ENCODE measurements at regions not wholly inside any gene's neighbourhood (a gene's known extent, or its start where the extent isn't known, plus 50 kb on each side); places are given as distances from the start of the nearest gene placed in this dataset.
A peak's percentile ranks its signal among the peaks of the same experiment; 100 is the strongest.
"Not testable (repeated sequence)": the region's sequence is repeated elsewhere in the genome, so short reads cannot be mapped to it uniquely, and the experiment has no call there.

DNA sequence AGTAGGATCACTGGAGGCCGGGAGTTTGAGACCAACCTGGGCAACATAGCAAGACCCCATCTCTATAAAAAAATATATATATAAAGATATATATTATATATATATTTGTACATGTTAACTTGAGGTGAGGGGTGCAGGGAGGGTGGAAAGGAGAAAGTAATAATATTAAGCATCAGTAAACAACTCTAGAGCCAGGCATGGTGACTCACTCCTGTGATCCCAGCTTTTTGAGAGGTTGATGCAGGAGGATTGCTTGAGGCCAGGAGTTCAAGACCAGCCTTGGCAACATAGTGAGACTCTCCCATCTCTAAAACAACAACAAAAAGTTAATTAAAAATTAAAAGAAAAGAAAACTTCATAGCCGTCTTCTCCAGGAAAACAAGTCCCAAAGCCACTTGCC lies 61.7 kb upstream of the SMURF2 start:
- no peak for DNase-seq (ENCODE audit: low spot score in 2 of 2)
- H3K9me3 Mint-ChIP-seq = no peaks in the 10 kb centered on the region
- H3K27me3 Mint-ChIP-seq = no peaks in the 10 kb centered on the region
- no peak overlapping the region for H3K27ac Mint-ChIP-seq (ENCODE audit: low read depth)
- ATAC-seq (replicated peaks; ENCODE audit: extremely low read depth, poor library complexity, severe bottlenecking) = no peak
- no peak overlapping the region for H3K4me3 Mint-ChIP-seq
- no peaks in the 10 kb centered on the region for H3K4me1 Mint-ChIP-seq
- no peaks in the 10 kb centered on the region for H3K36me3 Mint-ChIP-seq (ENCODE audit: insufficient read depth)

DNA sequence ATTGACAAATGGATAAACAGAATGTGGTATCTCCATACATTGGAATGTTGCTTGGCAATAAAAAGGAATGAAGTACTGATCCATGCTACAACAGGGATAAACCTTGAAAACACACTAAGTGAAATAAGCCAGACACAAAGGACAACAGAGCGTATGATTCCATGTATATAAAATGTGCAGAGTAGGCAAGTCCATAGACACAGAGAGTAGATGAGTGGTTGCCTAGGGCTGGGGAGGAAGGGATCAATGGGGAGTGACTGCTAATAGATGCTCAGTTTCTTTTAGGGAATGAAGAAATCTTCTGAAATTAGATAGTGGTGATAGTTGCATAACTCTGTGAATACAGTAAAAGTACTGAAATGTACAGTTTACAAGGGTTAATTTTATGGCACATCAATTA lies 59.4 kb upstream of the SMURF2 start:
- H3K9me3 Mint-ChIP-seq; DNase-seq (ENCODE audit: low spot score in 2 of 2); ATAC-seq (replicated peaks; ENCODE audit: extremely low read depth, poor library complexity, severe bottlenecking); H3K4me3 Mint-ChIP-seq; H3K36me3 Mint-ChIP-seq (ENCODE audit: insufficient read depth); H3K27ac Mint-ChIP-seq (ENCODE audit: low read depth); H3K27me3 Mint-ChIP-seq; H3K4me1 Mint-ChIP-seq: not testable (repeated sequence)

DNA sequence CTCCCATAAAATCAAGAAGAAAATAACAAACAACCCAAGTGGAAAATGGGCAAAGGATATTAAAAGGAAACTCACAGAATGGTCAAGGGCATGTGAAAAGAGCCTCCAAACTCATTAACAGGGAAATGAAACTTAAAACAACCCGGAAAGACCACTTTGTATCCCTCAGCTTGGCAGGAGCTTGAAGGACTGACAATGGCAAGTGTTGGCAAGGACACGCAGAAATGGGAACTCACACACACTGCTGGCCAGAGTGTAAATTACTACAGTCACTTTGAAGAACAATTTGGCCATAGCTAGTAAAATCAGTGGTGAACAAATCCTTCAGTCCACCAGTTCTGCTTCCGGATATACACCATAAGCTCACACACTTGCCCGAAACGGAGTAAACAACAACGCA lies 58.1 kb upstream of the SMURF2 start:
- not testable (repeated sequence) for H3K27ac Mint-ChIP-seq (ENCODE audit: low read depth); ATAC-seq (replicated peaks; ENCODE audit: extremely low read depth, poor library complexity, severe bottlenecking); H3K9me3 Mint-ChIP-seq; H3K27me3 Mint-ChIP-seq; H3K4me1 Mint-ChIP-seq; DNase-seq (ENCODE audit: low spot score in 2 of 2); H3K4me3 Mint-ChIP-seq; H3K36me3 Mint-ChIP-seq (ENCODE audit: insufficient read depth)

DNA sequence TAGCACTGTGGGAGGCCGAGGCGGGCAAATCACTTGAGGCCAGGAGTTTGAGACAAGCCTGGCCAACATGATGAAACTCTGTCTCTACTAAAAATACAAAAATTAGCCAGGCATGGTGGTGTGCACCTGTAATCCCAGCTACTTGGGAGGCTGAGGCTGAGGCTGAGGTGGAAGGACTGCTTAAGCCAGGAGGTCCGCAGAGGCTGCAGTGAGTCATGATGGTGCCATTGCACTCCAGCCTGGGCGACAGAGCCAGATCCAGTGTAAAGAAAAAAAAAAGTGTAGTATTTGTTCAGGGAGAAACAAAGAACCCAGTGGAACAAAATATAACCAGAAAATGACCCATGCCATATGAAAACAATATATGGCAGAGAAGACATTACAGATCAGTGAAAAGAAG lies 57.4 kb upstream of the SMURF2 start:
- not testable (repeated sequence) for H3K4me3 Mint-ChIP-seq; ATAC-seq (replicated peaks; ENCODE audit: extremely low read depth, poor library complexity, severe bottlenecking); H3K9me3 Mint-ChIP-seq; H3K27me3 Mint-ChIP-seq; H3K36me3 Mint-ChIP-seq (ENCODE audit: insufficient read depth); H3K4me1 Mint-ChIP-seq; DNase-seq (ENCODE audit: low spot score in 2 of 2)
- peak overlapping the region; percentile 49 for H3K27ac Mint-ChIP-seq (ENCODE audit: low read depth)

GRCh38 chr17:64718816-64719215 lies 56.7 kb upstream of the SMURF2 start:
- not testable (repeated sequence) for ATAC-seq (replicated peaks; ENCODE audit: extremely low read depth, poor library complexity, severe bottlenecking); H3K27me3 Mint-ChIP-seq; H3K4me1 Mint-ChIP-seq; H3K4me3 Mint-ChIP-seq; DNase-seq (ENCODE audit: low spot score in 2 of 2); H3K27ac Mint-ChIP-seq (ENCODE audit: low read depth); H3K9me3 Mint-ChIP-seq; H3K36me3 Mint-ChIP-seq (ENCODE audit: insufficient read depth)

- Mint-ChIP-seq H3K36me3 (ENCODE audit: insufficient read depth) (no peaks in the 10 kb centered on the region), H3K27me3 (no peaks in the 10 kb centered on the region), H3K4me3 (no peak overlapping the region), H3K27ac (ENCODE audit: low read depth) (no peak overlapping the region), H3K4me1 (peaks cover 15% of the 10 kb centered on the region), H3K9me3 (no peaks in the 10 kb centered on the region)
- ATAC-seq (replicated peaks; ENCODE audit: extremely low read depth, poor library complexity, severe bottlenecking) (no peak), DNase-seq (ENCODE audit: low spot score in 2 of 2) (no peak)
These were observed 56.0 kb upstream of the SMURF2 start for GRCh38 chr17:64718058-64718457.

DNA sequence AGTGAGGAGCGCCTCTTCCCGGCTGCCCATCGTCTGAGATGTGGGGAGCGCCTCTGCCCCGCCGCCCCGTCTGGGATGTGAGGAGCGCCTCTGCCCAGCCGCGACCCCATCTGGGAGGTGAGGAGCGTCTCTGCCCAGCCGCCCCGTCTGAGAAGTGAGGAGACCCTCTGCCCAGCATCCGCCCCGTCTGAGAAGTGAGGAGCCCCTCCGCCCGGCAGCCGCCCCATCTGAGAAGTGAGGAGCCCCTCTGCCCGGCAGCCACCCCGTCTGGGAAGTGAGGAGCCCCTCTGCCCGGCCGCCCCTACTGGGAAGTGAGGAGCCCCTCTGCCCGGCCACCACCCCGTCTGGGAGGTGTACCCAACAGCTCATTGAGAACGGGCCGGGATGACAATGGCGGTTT lies 54.4 kb upstream of the SMURF2 start:
- H3K36me3 Mint-ChIP-seq (ENCODE audit: insufficient read depth); H3K9me3 Mint-ChIP-seq; H3K27ac Mint-ChIP-seq (ENCODE audit: low read depth); H3K4me3 Mint-ChIP-seq; ATAC-seq (replicated peaks; ENCODE audit: extremely low read depth, poor library complexity, severe bottlenecking); DNase-seq (ENCODE audit: low spot score in 2 of 2); H3K27me3 Mint-ChIP-seq: not testable (repeated sequence)
- H3K4me1 Mint-ChIP-seq = peaks cover 28% of the 10 kb centered on the region

GRCh38 chr17:64713786-64714185 lies 51.7 kb upstream of the SMURF2 start:
- H3K27me3 Mint-ChIP-seq; H3K36me3 Mint-ChIP-seq (ENCODE audit: insufficient read depth); ATAC-seq (replicated peaks; ENCODE audit: extremely low read depth, poor library complexity, severe bottlenecking); DNase-seq (ENCODE audit: low spot score in 2 of 2); H3K9me3 Mint-ChIP-seq: not testable (repeated sequence)
- H3K4me1 Mint-ChIP-seq = peaks cover 50% of the 10 kb centered on the region
- H3K27ac Mint-ChIP-seq (ENCODE audit: low read depth) = peak overlapping the region; percentile 90
- H3K4me3 Mint-ChIP-seq = peak overlapping the region; percentile 83

DNA sequence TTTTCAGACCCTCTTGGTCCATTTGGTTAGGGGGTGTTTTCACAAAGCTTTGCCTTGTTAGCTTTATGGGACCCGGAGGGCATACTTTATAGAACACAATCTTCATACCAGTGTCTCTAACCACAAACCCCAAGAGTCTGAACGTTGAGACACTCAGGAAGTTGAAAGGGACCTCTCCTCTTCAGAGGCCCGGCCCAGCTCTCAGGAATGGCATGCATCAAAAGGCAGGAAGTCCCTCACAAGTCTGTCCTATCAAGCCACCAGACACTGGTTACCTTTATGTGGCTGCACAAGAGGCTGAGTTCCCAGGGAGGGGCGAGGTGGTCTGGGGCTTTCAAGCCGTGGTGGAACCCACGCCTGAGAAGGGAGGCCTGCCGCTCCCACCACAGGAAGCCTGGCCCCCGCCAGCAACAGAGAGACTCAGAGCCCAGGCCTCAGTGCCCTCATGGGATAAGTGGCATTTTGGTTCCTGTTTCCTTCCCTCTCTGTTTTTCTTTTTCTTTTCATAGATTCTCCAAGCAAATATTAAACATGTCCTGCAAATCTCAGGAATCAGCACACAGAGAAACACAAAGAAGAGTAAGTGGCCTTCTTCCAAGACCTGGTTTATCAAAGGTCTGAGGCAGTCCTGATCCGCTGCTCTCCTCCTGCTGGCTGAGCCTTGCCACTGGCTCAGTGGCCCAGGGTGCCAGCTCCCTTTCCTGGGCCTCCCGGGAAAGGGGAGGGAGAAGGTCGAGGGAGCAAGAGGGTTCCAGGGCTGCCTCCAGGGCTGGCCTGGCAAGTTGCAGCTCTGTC lies 50.6 kb upstream of the SMURF2 start:
- Mint-ChIP-seq H3K4me1 (peaks cover 58% of the 10 kb centered on the region), H3K4me3 (peak overlapping the region; percentile 83), H3K27ac (ENCODE audit: low read depth) (peak overlapping the region; percentile 90)
- not testable (repeated sequence) for H3K27me3 Mint-ChIP-seq; H3K9me3 Mint-ChIP-seq; H3K36me3 Mint-ChIP-seq (ENCODE audit: insufficient read depth)
- peak; percentile 82 for ATAC-seq (replicated peaks; ENCODE audit: extremely low read depth, poor library complexity, severe bottlenecking)
- DNase-seq (ENCODE audit: low spot score in 2 of 2) = peak; percentile 35 to 62
